ENCODE measurements at regions not wholly inside any gene's neighbourhood (a gene's known extent, or its start where the extent isn't known, plus 50 kb on each side); places are given as distances from the start of the nearest gene placed in this dataset.

GRCh38 chr3:22542311-22542710 is 660.8 kb upstream of the UBE2E2 start:
- Histone ChIP-seq H3K4me1 (ENCODE audit: control insufficient read depth in 1 of 2, insufficient read depth in 2 of 2, low read length in 2 of 2) (no peaks in the 10 kb centered on the region), H3K27ac (ENCODE audit: low read depth in 1 of 2, low read length in 2 of 2) (no peak overlapping the region), H3K4me3 (ENCODE audit: low read length in 2 of 2) (no peak overlapping the region), H3K9me3 (ENCODE audit: control insufficient read depth, low read length) (no peaks in the 10 kb centered on the region), H3K36me3 (ENCODE audit: control insufficient read depth in 1 of 2, insufficient read depth in 2 of 2, low read length in 1 of 2) (no peaks in the 10 kb centered on the region), H3K27me3 (ENCODE audit: control insufficient read depth in 1 of 2, insufficient read depth in 2 of 2, low read length in 1 of 2) (no peaks in the 10 kb centered on the region)
- DNase-seq (no peak), ATAC-seq (ENCODE audit: low FRiP score) (no peak)
- WGBS, 2 donors, result 76 to 79% methylated on average over 2 of the region's 2 CpGs
- intact Hi-C loops (cut with DNase I), result no loop called here

DNA sequence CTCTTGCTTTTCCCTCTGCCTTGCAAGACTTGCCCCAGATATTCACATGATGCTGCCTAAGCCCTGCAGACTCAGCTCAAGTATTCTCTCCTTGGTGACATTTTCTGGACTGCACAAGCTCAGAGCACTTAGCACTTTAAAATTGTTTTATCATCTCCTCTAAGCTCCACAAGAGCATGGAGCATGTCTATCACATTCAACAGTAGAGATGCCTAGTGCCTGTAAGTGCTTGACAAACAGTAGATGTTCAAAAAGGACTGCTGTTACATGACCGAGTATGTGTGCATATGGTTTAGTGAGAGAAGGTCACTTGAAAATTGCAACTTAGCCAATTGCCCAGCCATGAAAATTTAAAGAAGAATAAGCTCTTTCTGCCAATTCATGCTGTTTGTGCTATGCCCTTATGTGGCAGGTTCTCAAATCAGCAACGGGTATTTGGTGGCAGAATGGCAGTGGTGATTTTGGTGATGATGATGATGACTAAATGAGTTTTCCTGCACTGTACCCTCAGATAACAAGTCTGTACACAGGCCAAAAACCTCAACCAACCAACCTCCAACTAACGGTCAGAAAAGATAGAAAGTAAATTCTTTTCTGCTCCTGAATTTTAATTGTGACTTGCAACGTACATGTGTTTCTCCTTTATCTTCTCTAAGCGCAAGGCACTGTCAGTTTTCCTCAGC is 647.2 kb upstream of the UBE2E2 start:
- Histone ChIP-seq H3K4me1 (ENCODE audit: control insufficient read depth in 1 of 2, insufficient read depth in 2 of 2, low read length in 2 of 2) (no peaks in the 10 kb centered on the region), H3K27ac (ENCODE audit: low read depth in 1 of 2, low read length in 2 of 2) (no peak overlapping the region), H3K4me3 (ENCODE audit: low read length in 2 of 2) (no peak overlapping the region), H3K36me3 (ENCODE audit: control insufficient read depth in 1 of 2, insufficient read depth in 2 of 2, low read length in 1 of 2) (no peaks in the 10 kb centered on the region), H3K9me3 (ENCODE audit: control insufficient read depth, low read length) (no peaks in the 10 kb centered on the region), H3K27me3 (ENCODE audit: control insufficient read depth in 1 of 2, insufficient read depth in 2 of 2, low read length in 1 of 2) (no peaks in the 10 kb centered on the region)
- DNase-seq, result no peak
- ATAC-seq (ENCODE audit: low FRiP score), result no peak
- 65 to 68% methylated on average over 5 of the region's 5 CpGs for WGBS, 2 donors
- intact Hi-C loops (cut with DNase I), result no loop called here

- Histone ChIP-seq H3K27me3 (ENCODE audit: control insufficient read depth in 1 of 2, insufficient read depth in 2 of 2, low read length in 1 of 2) (no peaks in the 10 kb centered on the region), H3K36me3 (ENCODE audit: control insufficient read depth in 1 of 2, insufficient read depth in 2 of 2, low read length in 1 of 2) (no peaks in the 10 kb centered on the region), H3K4me3 (ENCODE audit: low read length in 2 of 2) (no peak overlapping the region), H3K4me1 (ENCODE audit: control insufficient read depth in 1 of 2, insufficient read depth in 2 of 2, low read length in 2 of 2) (no peaks in the 10 kb centered on the region), H3K9me3 (ENCODE audit: control insufficient read depth, low read length) (no peaks in the 10 kb centered on the region), H3K27ac (ENCODE audit: low read depth in 1 of 2, low read length in 2 of 2) (no peak overlapping the region)
- ATAC-seq (ENCODE audit: low FRiP score) (no peak), DNase-seq (no peak)
- intact Hi-C loops (cut with DNase I), result loop anchor here in 1 of 2 donors (10.0 kb wide), 1 partner anchor 399 kb away; no protein-coding TSS in a partner anchor
Measured at GRCh38 chr3:22565393-22565792, 637.7 kb upstream of the UBE2E2 start.

GRCh38 chr3:22568285-22568684 is 634.8 kb upstream of the UBE2E2 start:
- no peaks in the 10 kb centered on the region for H3K36me3 ChIP-seq (ENCODE audit: control insufficient read depth in 1 of 2, insufficient read depth in 2 of 2, low read length in 1 of 2)
- H3K27me3 ChIP-seq (ENCODE audit: control insufficient read depth in 1 of 2, insufficient read depth in 2 of 2, low read length in 1 of 2), result no peaks in the 10 kb centered on the region
- intact Hi-C loops (cut with DNase I), result loop anchor here in 1 of 2 donors (10.0 kb wide), 1 partner anchor 397 kb away; no protein-coding TSS in a partner anchor
- WGBS, 2 donors, result 77% methylated on average over 1 of the region's 1 CpG
- H3K4me3 ChIP-seq (ENCODE audit: low read length in 2 of 2), result no peak overlapping the region
- DNase-seq (no peak), ATAC-seq (ENCODE audit: low FRiP score) (no peak)
- H3K4me1 ChIP-seq (ENCODE audit: control insufficient read depth in 1 of 2, insufficient read depth in 2 of 2, low read length in 2 of 2), result no peaks in the 10 kb centered on the region
- no peak overlapping the region for H3K27ac ChIP-seq (ENCODE audit: low read depth in 1 of 2, low read length in 2 of 2)
- no peaks in the 10 kb centered on the region for H3K9me3 ChIP-seq (ENCODE audit: control insufficient read depth, low read length)

DNA sequence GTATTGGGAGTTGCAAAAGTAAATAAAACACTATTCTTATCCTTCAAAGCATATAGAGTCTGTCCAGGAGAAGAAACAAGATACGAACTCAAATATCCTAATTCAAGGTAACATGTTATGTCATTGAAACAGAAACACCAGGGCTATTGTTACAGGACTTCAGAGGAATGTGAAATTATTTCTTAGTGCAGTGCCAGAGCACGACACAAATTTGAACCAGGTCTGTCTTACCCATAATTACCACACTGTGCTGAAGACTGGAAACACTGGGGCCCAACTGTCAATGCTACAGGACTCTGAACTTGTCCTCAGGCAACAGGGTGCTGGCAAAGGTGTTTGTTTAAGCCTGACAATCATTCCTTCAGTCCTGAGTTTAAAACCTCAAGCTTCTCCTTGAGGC is 633.6 kb upstream of the UBE2E2 start:
- H3K4me1 ChIP-seq (ENCODE audit: control insufficient read depth in 1 of 2, insufficient read depth in 2 of 2, low read length in 2 of 2), result no peaks in the 10 kb centered on the region
- ATAC-seq (ENCODE audit: low FRiP score) (no peak), DNase-seq (no peak)
- no peaks in the 10 kb centered on the region for H3K36me3 ChIP-seq (ENCODE audit: control insufficient read depth in 1 of 2, insufficient read depth in 2 of 2, low read length in 1 of 2)
- no peaks in the 10 kb centered on the region for H3K27me3 ChIP-seq (ENCODE audit: control insufficient read depth in 1 of 2, insufficient read depth in 2 of 2, low read length in 1 of 2)
- no peak overlapping the region for H3K4me3 ChIP-seq (ENCODE audit: low read length in 2 of 2)
- H3K9me3 ChIP-seq (ENCODE audit: control insufficient read depth, low read length), result no peaks in the 10 kb centered on the region
- WGBS, 2 donors, result 59 to 69% methylated on average over 2 of the region's 2 CpGs
- intact Hi-C loops (cut with DNase I), result loop anchor here in 1 of 2 donors (10.0 kb wide), 1 partner anchor 395 kb away; no protein-coding TSS in a partner anchor
- no peak overlapping the region for H3K27ac ChIP-seq (ENCODE audit: low read depth in 1 of 2, low read length in 2 of 2)

DNA sequence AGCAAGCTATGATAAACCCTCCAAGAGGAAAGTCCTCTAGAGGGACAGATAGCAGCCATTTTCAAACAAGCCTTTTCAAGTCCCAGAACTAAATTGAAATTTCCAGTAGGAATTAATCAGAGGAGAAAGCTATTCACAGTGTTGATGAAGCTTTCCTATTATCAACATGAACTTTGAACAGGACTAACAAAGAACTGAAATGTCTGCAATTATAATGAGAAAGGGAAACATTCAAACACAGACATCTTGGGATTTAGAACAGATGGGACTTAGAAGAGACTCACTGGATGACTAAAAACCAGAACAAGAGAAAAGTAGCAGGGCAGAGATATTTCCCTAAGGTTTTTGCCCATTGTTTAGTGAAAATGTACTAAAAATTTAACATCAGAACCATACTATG is 622.1 kb upstream of the UBE2E2 start:
- ATAC-seq (ENCODE audit: low FRiP score) (no peak), DNase-seq (no peak)
- Histone ChIP-seq H3K27me3 (ENCODE audit: control insufficient read depth in 1 of 2, insufficient read depth in 2 of 2, low read length in 1 of 2) (no peaks in the 10 kb centered on the region), H3K9me3 (ENCODE audit: control insufficient read depth, low read length) (peaks cover 2% of the 10 kb centered on the region), H3K36me3 (ENCODE audit: control insufficient read depth in 1 of 2, insufficient read depth in 2 of 2, low read length in 1 of 2) (no peaks in the 10 kb centered on the region), H3K4me1 (ENCODE audit: control insufficient read depth in 1 of 2, insufficient read depth in 2 of 2, low read length in 2 of 2) (no peaks in the 10 kb centered on the region), H3K27ac (ENCODE audit: low read depth in 1 of 2, low read length in 2 of 2) (no peak overlapping the region), H3K4me3 (ENCODE audit: low read length in 2 of 2) (no peak overlapping the region)
- intact Hi-C loops (cut with DNase I), result no loop called here

DNA sequence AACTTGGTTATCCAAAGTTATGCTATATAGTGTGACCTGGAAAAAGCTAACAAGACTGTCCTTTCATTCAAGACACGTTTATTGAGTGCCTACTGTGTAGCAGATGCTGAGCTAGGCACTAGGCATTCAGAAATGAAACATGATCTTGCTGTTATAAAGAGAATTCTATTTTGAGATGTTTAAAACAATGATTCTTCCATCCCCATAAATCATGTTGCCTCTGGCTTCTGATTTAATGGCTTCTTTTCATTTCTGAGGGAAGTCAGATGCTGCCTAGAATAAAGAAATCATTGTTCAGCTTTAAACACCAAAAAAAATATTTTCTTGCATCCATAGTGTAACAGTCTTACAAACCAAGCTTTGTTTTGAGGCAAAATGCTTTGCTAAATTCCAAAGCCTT is 620.9 kb upstream of the UBE2E2 start:
- WGBS, 2 donors, result 22 to 30% methylated on average over 1 of the region's 1 CpG
- no peaks in the 10 kb centered on the region for H3K27me3 ChIP-seq (ENCODE audit: control insufficient read depth in 1 of 2, insufficient read depth in 2 of 2, low read length in 1 of 2)
- H3K36me3 ChIP-seq (ENCODE audit: control insufficient read depth in 1 of 2, insufficient read depth in 2 of 2, low read length in 1 of 2), result no peaks in the 10 kb centered on the region
- ATAC-seq (ENCODE audit: low FRiP score) (no peak), DNase-seq (no peak)
- H3K27ac ChIP-seq (ENCODE audit: low read depth in 1 of 2, low read length in 2 of 2), result no peak overlapping the region
- H3K4me3 ChIP-seq (ENCODE audit: low read length in 2 of 2), result no peak overlapping the region
- H3K9me3 ChIP-seq (ENCODE audit: control insufficient read depth, low read length), result peaks cover 2% of the 10 kb centered on the region
- no peaks in the 10 kb centered on the region for H3K4me1 ChIP-seq (ENCODE audit: control insufficient read depth in 1 of 2, insufficient read depth in 2 of 2, low read length in 2 of 2)
- intact Hi-C loops (cut with DNase I), result no loop called here

DNA sequence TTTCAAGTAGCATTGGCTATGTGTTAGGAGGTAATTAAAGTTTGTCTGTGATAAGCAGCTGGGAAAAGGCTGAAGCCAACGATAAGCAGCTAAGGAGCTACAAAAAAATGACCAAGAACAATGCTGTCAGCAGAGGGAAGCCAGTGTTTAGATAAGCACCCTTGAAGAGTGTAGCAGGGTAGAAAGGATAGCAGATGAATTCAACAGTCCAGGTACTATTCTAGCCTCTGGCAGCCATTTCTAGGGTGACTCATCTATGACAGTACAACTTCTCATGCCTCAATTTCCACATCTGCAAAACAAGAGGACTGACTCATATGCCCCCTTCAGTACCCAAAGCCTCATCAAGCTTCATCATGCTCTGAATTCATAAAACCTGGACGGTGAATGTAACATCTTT is 617.6 kb upstream of the UBE2E2 start:
- no peaks in the 10 kb centered on the region for H3K36me3 ChIP-seq (ENCODE audit: control insufficient read depth in 1 of 2, insufficient read depth in 2 of 2, low read length in 1 of 2)
- H3K4me1 ChIP-seq (ENCODE audit: control insufficient read depth in 1 of 2, insufficient read depth in 2 of 2, low read length in 2 of 2), result no peaks in the 10 kb centered on the region
- DNase-seq, result no peak
- 57 to 65% methylated on average over 2 of the region's 2 CpGs for WGBS, 2 donors
- H3K27me3 ChIP-seq (ENCODE audit: control insufficient read depth in 1 of 2, insufficient read depth in 2 of 2, low read length in 1 of 2), result no peaks in the 10 kb centered on the region
- H3K4me3 ChIP-seq (ENCODE audit: low read length in 2 of 2), result no peak overlapping the region
- no peak for ATAC-seq (ENCODE audit: low FRiP score)
- intact Hi-C loops (cut with DNase I), result no loop called here
- H3K27ac ChIP-seq (ENCODE audit: low read depth in 1 of 2, low read length in 2 of 2), result no peak overlapping the region
- peaks cover 2% of the 10 kb centered on the region for H3K9me3 ChIP-seq (ENCODE audit: control insufficient read depth, low read length)

DNA sequence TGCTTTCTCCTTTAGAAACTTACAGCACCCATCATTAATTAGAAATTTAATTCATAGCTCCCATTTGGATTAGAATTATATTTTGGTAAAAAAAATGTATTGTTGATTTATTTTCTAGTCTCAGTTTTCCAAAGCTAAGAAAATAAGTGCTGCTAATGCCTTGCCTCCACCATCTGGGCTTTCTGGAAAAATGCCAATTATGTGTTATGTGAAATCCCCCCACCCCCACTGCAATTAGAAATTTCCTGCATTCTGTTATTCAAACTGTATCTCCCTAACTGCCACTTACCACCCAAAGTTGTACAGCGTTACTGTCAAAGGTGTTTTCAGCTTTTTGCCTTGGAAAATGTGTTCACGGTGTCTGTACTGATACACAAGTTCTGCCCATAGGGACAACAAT is 617.2 kb upstream of the UBE2E2 start:
- WGBS, 2 donors, result 67 to 80% methylated on average over 2 of the region's 2 CpGs
- H3K27ac ChIP-seq (ENCODE audit: low read depth in 1 of 2, low read length in 2 of 2), result no peak overlapping the region
- intact Hi-C loops (cut with DNase I), result no loop called here
- ATAC-seq (ENCODE audit: low FRiP score), result no peak
- peaks cover 2% of the 10 kb centered on the region for H3K9me3 ChIP-seq (ENCODE audit: control insufficient read depth, low read length)
- no peak overlapping the region for H3K4me3 ChIP-seq (ENCODE audit: low read length in 2 of 2)
- no peak for DNase-seq
- H3K36me3 ChIP-seq (ENCODE audit: control insufficient read depth in 1 of 2, insufficient read depth in 2 of 2, low read length in 1 of 2), result no peaks in the 10 kb centered on the region
- no peaks in the 10 kb centered on the region for H3K4me1 ChIP-seq (ENCODE audit: control insufficient read depth in 1 of 2, insufficient read depth in 2 of 2, low read length in 2 of 2)
- no peaks in the 10 kb centered on the region for H3K27me3 ChIP-seq (ENCODE audit: control insufficient read depth in 1 of 2, insufficient read depth in 2 of 2, low read length in 1 of 2)

All from aorta (tissue), 5 donors.